HG02943 (cell line): ENCODE measurements at regions not wholly inside any gene's neighbourhood (a gene's known extent, or its start where the extent isn't known, plus 50 kb on each side); places are given as distances from the start of the nearest gene placed in this dataset.
"Not testable (repeated sequence)": the region's sequence is repeated elsewhere in the genome, so short reads cannot be mapped to it uniquely, and the experiment has no call there.

Experiments used
- ATAC-seq: cut with Tn5 transposase; IDR thresholded peaks from one replicate; pipeline ENCODE4 v1.9.1; 2021; ENCODE audit warnings: mild to moderate bottlenecking, low read depth, moderate library complexity; ENCODE audit not compliant: unreplicated experiment

- ATAC-seq = no peak
These were observed 443.5 kb downstream of the XIRP2 start for GRCh38 chr2:167331636-167332232.

GRCh38 chr2:167328808-167329207 lies 440.5 kb downstream of the XIRP2 start:
- ATAC-seq = not testable (repeated sequence)

GRCh38 chr2:167322795-167323194 lies 434.5 kb downstream of the XIRP2 start:
- ATAC-seq = no peak

- no peak for ATAC-seq
These were observed 430.3 kb downstream of the XIRP2 start for GRCh38 chr2:167318581-167318980.

- no peak for ATAC-seq
These were observed 422.2 kb downstream of the XIRP2 start for GRCh38 chr2:167310442-167310841.
